GM12878 (cell line): ENCODE measurements at regions not wholly inside any gene's neighbourhood (a gene's known extent, or its start where the extent isn't known, plus 50 kb on each side); places are given as distances from the start of the nearest gene placed in this dataset.

ENCODE experiments used
- ATAC-seq: fragments of 200-7000 bp; cut with Tn5 transposase; 3 replicates; pipeline ENCODE4 v1.9.1; 2020; ENCODE audit warnings: mild to moderate bottlenecking, moderate library complexity
- BruUV-seq: library from RNA; stranded (reverse); fragments of 400-500 nt; replicated peaks from 2 replicates; lab custom pipeline; 2021; lab: Mats Ljungman, UMichigan
- CTCF ChIA-PET: fragments of 300-600 bp; sonication (Branson Sonifier 250); formaldehyde crosslinking; extraction: SDS; loops from one replicate; lab custom pipeline; 2021; ENCODE audit warnings: inconsistent platforms; lab: Yijun Ruan, JAX
- POLR2A ChIA-PET: fragments of 350-600 bp; formaldehyde crosslinking; extraction: SDS; loops from one replicate; lab custom pipeline; 2021; ENCODE audit warnings: inconsistent platforms; lab: Charles Lee
- RAD21 ChIA-PET: fragments of 300-600 bp; sonication (Branson Sonifier 250); formaldehyde crosslinking; loops from one replicate; lab custom pipeline; 2023; ENCODE audit warnings: antibody characterized with exemption; ENCODE audit not compliant: unreplicated experiment; lab: Charles Lee
- SMC1A ChIA-PET: fragments of 300-600 bp; sonication (Branson Sonifier 250); formaldehyde crosslinking; loops from one replicate; lab custom pipeline; 2023; ENCODE audit not compliant: unreplicated experiment, uncharacterized antibody; lab: Charles Lee
- DNase-seq: peaks from one replicate; pipeline ENCODE4 v3.0.0-alpha.2; 2011; ENCODE audit warnings: low read depth, low spot score
- FAIRE-seq: peaks from 3 replicates; lab custom pipeline; 2011; peaks lifted over from hg19 to GRCh38; lab: Jason Lieb, UNC
- H2AFZ ChIP-seq: 2 replicates; pipeline ENCODE4 v1.6.0; 2011; ENCODE audit warnings: low read depth, low read length, control low read depth; ENCODE audit not compliant: control insufficient read depth
- H3K27ac ChIP-seq: 2 replicates; pipeline ENCODE4 v1.5.1; 2011; ENCODE audit warnings: control low read depth; ENCODE audit not compliant: control insufficient read depth, insufficient read depth
- H3K27me3 ChIP-seq, 2 experiments: replicated peaks in 1 of 2; 2 replicates each; pipeline versions ENCODE4 v1.6.0 to v1.6.1; 2011; ENCODE audit warnings: low read length in 1 of 2; ENCODE audit not compliant: control insufficient read depth in 2 of 2, insufficient read depth in 2 of 2
- H3K36me3 ChIP-seq, 2 experiments: 2 replicates each; pipeline ENCODE4 v1.5.1; 2011; ENCODE audit warnings: low read length in 1 of 2; ENCODE audit not compliant: control insufficient read depth in 2 of 2, insufficient read depth in 2 of 2
- H3K4me1 ChIP-seq: 2 replicates; pipeline ENCODE4 v1.6.1; 2011; ENCODE audit warnings: mild to moderate bottlenecking, low read length, moderate library complexity, mixed read lengths; ENCODE audit not compliant: control insufficient read depth, insufficient read depth
- H3K4me2 ChIP-seq: 2 replicates; pipeline ENCODE4 v1.6.0; 2011; ENCODE audit warnings: control low read depth; ENCODE audit not compliant: control insufficient read depth, insufficient read depth
- H3K4me3 ChIP-seq: fragments of 200-600 bp; sonication (generic); 2 replicates; pipeline ENCODE4 v1.5.1; 2016
- H3K79me2 ChIP-seq: 2 replicates; pipeline ENCODE4 v1.6.0; 2011; ENCODE audit warnings: low read length; ENCODE audit not compliant: control insufficient read depth, insufficient read depth
- H3K9ac ChIP-seq: 2 replicates; pipeline ENCODE4 v1.8.0; 2011; ENCODE audit warnings: low read length, control low read depth, mixed read lengths; ENCODE audit not compliant: control insufficient read depth, insufficient read depth
- H3K9me3 ChIP-seq: replicated peaks from 3 replicates; pipeline ENCODE4 v1.5.1; 2011; ENCODE audit warnings: mild to moderate bottlenecking, low read length; ENCODE audit not compliant: control insufficient read depth, insufficient read depth
- H4K20me1 ChIP-seq: 2 replicates; pipeline ENCODE4 v1.6.0; 2011; ENCODE audit not compliant: control insufficient read depth, insufficient read depth
- BACH1 ChIP-seq: fragments of 450-650 bp; IDR thresholded peaks from 2 replicates; pipeline ENCODE4 v1.6.1; 2017; ENCODE audit warnings: mild to moderate bottlenecking, borderline replicate concordance
- BMI1 ChIP-seq: fragments of 450-650 bp; IDR thresholded peaks from 2 replicates; pipeline ENCODE4 v1.6.1; 2016; ENCODE audit warnings: mild to moderate bottlenecking, moderate library complexity, borderline replicate concordance
- BRCA1 ChIP-seq: IDR thresholded peaks from 2 replicates; pipeline ENCODE4 v1.6.1; 2011; ENCODE audit warnings: low read depth, low read length, improper control_type of control experiment
- CHD2 ChIP-seq: IDR thresholded peaks from 2 replicates; pipeline ENCODE4 v1.6.1; 2011; ENCODE audit warnings: low read depth, low read length, improper control_type of control experiment, borderline replicate concordance
- EGR1 ChIP-seq, 2 experiments: IDR thresholded peaks; 1 replicate in 1 of 2; 2 replicates in 1 of 2; pipeline ENCODE4 v1.6.1; 2011 to 2012; ENCODE audit warnings: low read depth in 2 of 2, low read length in 2 of 2, borderline replicate concordance in 1 of 2, mild to moderate bottlenecking in 1 of 2, moderate library complexity in 1 of 2
- ELK1 ChIP-seq: IDR thresholded peaks from 2 replicates; pipeline ENCODE4 v1.6.1; 2012; ENCODE audit warnings: low read depth, low read length, improper control_type of control experiment
- GATAD2B ChIP-seq: fragments of 450-650 bp; conservative IDR thresholded peaks from 2 replicates; pipeline ENCODE4 v1.6.1; 2017; ENCODE audit warnings: low read depth, mild to moderate bottlenecking, moderate library complexity
- LARP7 ChIP-seq: fragments of 450-650 bp; IDR thresholded peaks from 2 replicates; pipeline ENCODE4 v1.6.1; 2017; ENCODE audit warnings: mild to moderate bottlenecking
- MYB ChIP-seq: fragments of 150-350 bp; IDR thresholded peaks from 2 replicates; pipeline ENCODE4 v1.6.1; 2014; ENCODE audit warnings: mild to moderate bottlenecking, low read depth, low read length, borderline replicate concordance
- PAX8 ChIP-seq: fragments of 450-650 bp; IDR thresholded peaks from 2 replicates; pipeline ENCODE4 v1.6.1; 2017; ENCODE audit warnings: mild to moderate bottlenecking, moderate library complexity
- POLR2AphosphoS5 ChIP-seq: IDR thresholded peaks from 2 replicates; pipeline ENCODE4 v1.6.1; 2011; ENCODE audit warnings: mild to moderate bottlenecking, low read length, inconsistent platforms
- RUNX3 ChIP-seq: IDR thresholded peaks from 2 replicates; pipeline ENCODE4 v1.6.1; 2012; ENCODE audit warnings: low read length, inconsistent platforms
- SRF ChIP-seq, 2 experiments: IDR thresholded peaks; 2 replicates each; pipeline ENCODE4 v1.6.1; 2011; ENCODE audit warnings: low read depth in 2 of 2, low read length in 2 of 2, mild to moderate bottlenecking in 1 of 2, moderate library complexity in 1 of 2
- SUZ12 ChIP-seq: fragments of 200-600 bp; sonication (generic); IDR thresholded peaks from one replicate; pipeline ENCODE4 v1.6.1; 2018; ENCODE audit warnings: antibody characterized with exemption, mild to moderate bottlenecking; ENCODE audit not compliant: unreplicated experiment
- ZBED1 ChIP-seq: IDR thresholded peaks from 2 replicates; pipeline ENCODE4 v1.6.1; 2016; ENCODE audit warnings: borderline replicate concordance
- ZNF24 ChIP-seq: fragments of 450-650 bp; IDR thresholded peaks from 2 replicates; pipeline ENCODE4 v1.6.1; 2017; ENCODE audit warnings: antibody characterized with exemption, mild to moderate bottlenecking
- ZNF592 ChIP-seq: fragments of 450-650 bp; IDR thresholded peaks from 2 replicates; pipeline ENCODE4 v1.6.1; 2017; ENCODE audit warnings: mild to moderate bottlenecking, moderate library complexity
- in situ Hi-C: fragments of 300-500 bp; cut with MboI; formaldehyde crosslinking; loops from 9 replicates; pipeline ENCODE4 v1.14.3; 2018; ENCODE audit warnings: mixed read lengths
- intact Hi-C: fragments of 100-400 bp; cut with micrococcal nuclease; formaldehyde crosslinking; loops from one replicate; pipeline ENCODE4 v1.14.2; 2022; ENCODE audit not compliant: unreplicated experiment
- TF ChIP-seq, protein P1 (sequence below): fragments of 450-650 bp; IDR thresholded peaks from 2 replicates; pipeline ENCODE4 v1.6.1; 2017; ENCODE audit warnings: mild to moderate bottlenecking, low read depth, inconsistent platforms; ENCODE audit not compliant: poor library complexity, severe bottlenecking
- TF ChIP-seq, protein P2 (sequence below): IDR thresholded peaks from 2 replicates; pipeline ENCODE4 v1.6.1; 2012; ENCODE audit warnings: low read length, inconsistent platforms

DNA sequence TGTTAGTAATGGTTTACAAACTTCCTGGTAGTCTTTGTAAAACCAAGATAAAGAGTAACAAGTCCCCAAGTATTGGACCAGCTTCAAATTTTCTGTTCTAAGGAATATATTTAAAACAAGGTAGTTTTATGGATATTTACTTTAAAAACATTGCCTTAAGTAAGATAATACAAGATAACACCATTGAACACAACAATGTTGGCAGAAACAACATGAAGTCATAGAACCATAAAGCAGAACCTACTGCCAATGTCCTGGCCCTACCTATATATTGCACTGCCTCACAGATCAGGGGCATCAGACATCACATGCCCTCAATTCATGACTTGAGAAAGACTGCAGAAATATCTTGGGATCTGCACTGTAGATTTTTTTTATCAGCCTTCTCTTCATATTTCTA lies 1176.2 kb downstream of the PCDH7 start:
- Histone ChIP-seq H3K9ac (no peak overlapping the region), H3K27ac (no peak overlapping the region), H3K27me3 (no peaks in the 10 kb centered on the region), H3K9me3 (no peaks in the 10 kb centered on the region), H3K4me3 (no peak overlapping the region), H4K20me1 (no peaks in the 10 kb centered on the region), H3K4me1 (no peaks in the 10 kb centered on the region), H3K4me2 (no peak overlapping the region), H3K36me3 (no peaks in the 10 kb centered on the region), H3K79me2 (no peaks in the 10 kb centered on the region), H2AFZ (no peak overlapping the region)
- FAIRE-seq: no peak
- DNase-seq: no peak
- SMC1A ChIA-PET: no interaction called here
- POLR2A ChIA-PET: no interaction called here
- no TSS peak for BruUV-seq
- in situ Hi-C loops: no loop called here
- RAD21 ChIA-PET: no interaction called here
- intact Hi-C loops: no loop called here
- CTCF ChIA-PET: no interaction called here
- no peak for ATAC-seq
- no peak for TF ChIP-seq ZNF592
- no peak for TF ChIP-seq EGR1 (IDR thresholded peaks at IDR 0.05; ENCODE audit: borderline replicate concordance in 1 of 2, low read depth in 2 of 2, low read length in 2 of 2)
- TF ChIP-seq RUNX3: no peak
- TF ChIP-seq CHD2: no peak
- TF ChIP-seq ZBED1: no peak
- no peak for TF ChIP-seq MYB
- TF ChIP-seq LARP7: no peak
- no peak for TF ChIP-seq GATAD2B
- TF ChIP-seq, protein P1, sequence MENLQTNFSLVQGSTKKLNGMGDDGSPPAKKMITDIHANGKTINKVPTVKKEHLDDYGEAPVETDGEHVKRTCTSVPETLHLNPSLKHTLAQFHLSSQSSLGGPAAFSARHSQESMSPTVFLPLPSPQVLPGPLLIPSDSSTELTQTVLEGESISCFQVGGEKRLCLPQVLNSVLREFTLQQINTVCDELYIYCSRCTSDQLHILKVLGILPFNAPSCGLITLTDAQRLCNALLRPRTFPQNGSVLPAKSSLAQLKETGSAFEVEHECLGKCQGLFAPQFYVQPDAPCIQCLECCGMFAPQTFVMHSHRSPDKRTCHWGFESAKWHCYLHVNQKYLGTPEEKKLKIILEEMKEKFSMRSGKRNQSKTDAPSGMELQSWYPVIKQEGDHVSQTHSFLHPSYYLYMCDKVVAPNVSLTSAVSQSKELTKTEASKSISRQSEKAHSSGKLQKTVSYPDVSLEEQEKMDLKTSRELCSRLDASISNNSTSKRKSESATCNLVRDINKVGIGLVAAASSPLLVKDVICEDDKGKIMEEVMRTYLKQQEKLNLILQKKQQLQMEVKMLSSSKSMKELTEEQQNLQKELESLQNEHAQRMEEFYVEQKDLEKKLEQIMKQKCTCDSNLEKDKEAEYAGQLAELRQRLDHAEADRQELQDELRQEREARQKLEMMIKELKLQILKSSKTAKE: no peak
- TF ChIP-seq POLR2AphosphoS5: no peak
- no peak for TF ChIP-seq ELK1
- no peak for TF ChIP-seq SRF (IDR thresholded peaks at IDR 0.05; ENCODE audit: low read depth in 2 of 2, low read length in 2 of 2)
- TF ChIP-seq BRCA1: no peak
- TF ChIP-seq PAX8: no peak
- no peak for TF ChIP-seq BACH1
- no peak for TF ChIP-seq ZNF24
- TF ChIP-seq, protein P2, sequence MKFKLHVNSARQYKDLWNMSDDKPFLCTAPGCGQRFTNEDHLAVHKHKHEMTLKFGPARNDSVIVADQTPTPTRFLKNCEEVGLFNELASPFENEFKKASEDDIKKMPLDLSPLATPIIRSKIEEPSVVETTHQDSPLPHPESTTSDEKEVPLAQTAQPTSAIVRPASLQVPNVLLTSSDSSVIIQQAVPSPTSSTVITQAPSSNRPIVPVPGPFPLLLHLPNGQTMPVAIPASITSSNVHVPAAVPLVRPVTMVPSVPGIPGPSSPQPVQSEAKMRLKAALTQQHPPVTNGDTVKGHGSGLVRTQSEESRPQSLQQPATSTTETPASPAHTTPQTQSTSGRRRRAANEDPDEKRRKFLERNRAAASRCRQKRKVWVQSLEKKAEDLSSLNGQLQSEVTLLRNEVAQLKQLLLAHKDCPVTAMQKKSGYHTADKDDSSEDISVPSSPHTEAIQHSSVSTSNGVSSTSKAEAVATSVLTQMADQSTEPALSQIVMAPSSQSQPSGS: no peak
- TF ChIP-seq BMI1: no peak
- no peak for TF ChIP-seq SUZ12
